ENCODE measurements at regions not wholly inside any gene's neighbourhood (a gene's known extent, or its start where the extent isn't known, plus 50 kb on each side); places are given as distances from the start of the nearest gene placed in this dataset.

DNA sequence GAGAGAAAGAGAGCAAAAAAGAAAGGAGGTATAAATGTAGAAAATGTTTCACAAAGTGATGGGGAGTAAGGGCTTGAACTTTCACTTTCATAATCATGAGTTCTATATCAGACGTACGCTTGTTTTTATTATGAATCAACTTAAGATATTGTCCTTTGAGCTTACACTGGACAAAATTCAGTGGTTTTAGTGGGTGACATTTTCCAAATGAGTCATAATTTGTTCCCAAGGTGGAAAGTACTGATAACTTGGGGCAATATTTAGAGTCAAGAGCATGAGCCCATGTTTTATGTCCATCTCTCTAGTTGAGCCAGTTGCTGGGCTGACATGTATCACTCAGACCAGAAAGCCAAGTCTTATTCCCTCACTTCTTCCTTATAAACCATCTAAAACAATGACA lies 161.6 kb downstream of the CHRM3 start:
- in situ Hi-C loops (cut with HindIII; ENCODE audit: low pct_unique_long_range_greater_than_20kb, low sequenced_read_pairs) = no loop called here
- no peak for TF ChIP-seq JUND (IDR thresholded peaks at IDR 0.05; ENCODE audit: low read depth)
- no peak for DNase-seq (ENCODE audit: low read depth in 1 of 2, low spot score in 1 of 2)

GRCh38 chr1:239550178-239550577 lies 163.8 kb downstream of the CHRM3 start:
- DNase-seq (ENCODE audit: low read depth in 1 of 2, low spot score in 1 of 2) = no peak
- in situ Hi-C loops (cut with HindIII; ENCODE audit: low pct_unique_long_range_greater_than_20kb, low sequenced_read_pairs) = no loop called here
- no peak for TF ChIP-seq JUND (IDR thresholded peaks at IDR 0.05; ENCODE audit: low read depth)

DNA sequence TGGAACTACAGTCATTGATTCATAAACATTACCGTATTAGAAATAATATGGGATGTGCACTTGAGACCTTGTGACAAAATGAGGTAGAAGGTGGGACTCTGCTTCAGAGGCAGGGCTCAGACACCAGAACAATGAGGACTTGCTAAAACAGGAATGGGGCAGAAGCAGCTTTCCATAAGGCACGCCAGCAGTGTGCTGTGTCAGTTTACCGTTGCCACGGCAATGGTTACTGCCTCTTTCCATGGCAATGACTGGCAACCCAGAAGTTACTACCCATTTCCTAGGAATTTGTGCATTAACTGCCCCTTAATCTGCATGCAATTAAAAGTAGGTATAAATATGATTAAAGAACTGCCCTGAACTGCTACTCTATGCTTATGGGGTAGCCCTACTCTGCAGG lies 169.0 kb downstream of the CHRM3 start:
- DNase-seq (ENCODE audit: low read depth in 1 of 2, low spot score in 1 of 2) = no peak
- in situ Hi-C loops (cut with HindIII; ENCODE audit: low pct_unique_long_range_greater_than_20kb, low sequenced_read_pairs) = no loop called here
- TF ChIP-seq JUND (IDR thresholded peaks at IDR 0.05; ENCODE audit: low read depth) = no peak

GRCh38 chr1:239558559-239558958 lies 172.2 kb downstream of the CHRM3 start:
- peak in 1 of 2 experiments; percentile 10 for DNase-seq (ENCODE audit: low read depth in 1 of 2, low spot score in 1 of 2)
- in situ Hi-C loops (cut with HindIII; ENCODE audit: low pct_unique_long_range_greater_than_20kb, low sequenced_read_pairs) = no loop called here
- TF ChIP-seq JUND (IDR thresholded peaks at IDR 0.05; ENCODE audit: low read depth) = no peak

- in situ Hi-C loops (cut with HindIII; ENCODE audit: low pct_unique_long_range_greater_than_20kb, low sequenced_read_pairs) = no loop called here
- no peak for TF ChIP-seq JUND (IDR thresholded peaks at IDR 0.05; ENCODE audit: low read depth)
- no peak for DNase-seq (ENCODE audit: low read depth in 1 of 2, low spot score in 1 of 2)
Observed at GRCh38 chr1:239558991-239559390, 172.6 kb downstream of the CHRM3 start.

- in situ Hi-C loops (cut with HindIII; ENCODE audit: low pct_unique_long_range_greater_than_20kb, low sequenced_read_pairs) = no loop called here
- DNase-seq (ENCODE audit: low read depth in 1 of 2, low spot score in 1 of 2) = no peak
- no peak for TF ChIP-seq JUND (IDR thresholded peaks at IDR 0.05; ENCODE audit: low read depth)
Observed at GRCh38 chr1:239560921-239561320, 174.6 kb downstream of the CHRM3 start.

DNA sequence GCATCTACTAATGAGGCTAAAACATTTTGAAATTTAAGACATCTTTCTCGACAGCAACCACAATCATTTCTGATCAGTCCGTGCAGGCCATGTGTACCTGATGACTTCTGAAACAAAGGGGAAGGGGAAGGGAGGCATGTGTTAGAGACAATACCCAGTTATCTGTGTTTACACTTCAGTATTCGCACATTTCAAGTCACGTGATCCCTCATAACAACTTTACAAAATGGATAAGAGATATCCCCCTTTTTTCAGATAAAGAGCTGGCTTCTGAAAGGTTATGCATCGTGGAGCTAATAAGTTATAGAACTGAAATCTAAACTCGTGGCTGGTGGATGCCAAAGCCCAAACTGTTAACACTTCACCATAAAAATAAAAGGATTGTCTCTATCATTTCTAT lies 175.7 kb downstream of the CHRM3 start:
- no peak for TF ChIP-seq JUND (IDR thresholded peaks at IDR 0.05; ENCODE audit: low read depth)
- in situ Hi-C loops (cut with HindIII; ENCODE audit: low pct_unique_long_range_greater_than_20kb, low sequenced_read_pairs) = no loop called here
- no peak for DNase-seq (ENCODE audit: low read depth in 1 of 2, low spot score in 1 of 2)

- in situ Hi-C loops (cut with HindIII; ENCODE audit: low pct_unique_long_range_greater_than_20kb, low sequenced_read_pairs) = no loop called here
- TF ChIP-seq JUND (IDR thresholded peaks at IDR 0.05; ENCODE audit: low read depth) = no peak
- DNase-seq (ENCODE audit: low read depth in 1 of 2, low spot score in 1 of 2) = no peak
Observed at GRCh38 chr1:239563681-239564080, 177.3 kb downstream of the CHRM3 start.

- in situ Hi-C loops (cut with HindIII; ENCODE audit: low pct_unique_long_range_greater_than_20kb, low sequenced_read_pairs) = no loop called here
- TF ChIP-seq JUND (IDR thresholded peaks at IDR 0.05; ENCODE audit: low read depth) = no peak
- DNase-seq (ENCODE audit: low read depth in 1 of 2, low spot score in 1 of 2) = no peak
Observed at GRCh38 chr1:239566074-239566473, 179.7 kb downstream of the CHRM3 start.

DNA sequence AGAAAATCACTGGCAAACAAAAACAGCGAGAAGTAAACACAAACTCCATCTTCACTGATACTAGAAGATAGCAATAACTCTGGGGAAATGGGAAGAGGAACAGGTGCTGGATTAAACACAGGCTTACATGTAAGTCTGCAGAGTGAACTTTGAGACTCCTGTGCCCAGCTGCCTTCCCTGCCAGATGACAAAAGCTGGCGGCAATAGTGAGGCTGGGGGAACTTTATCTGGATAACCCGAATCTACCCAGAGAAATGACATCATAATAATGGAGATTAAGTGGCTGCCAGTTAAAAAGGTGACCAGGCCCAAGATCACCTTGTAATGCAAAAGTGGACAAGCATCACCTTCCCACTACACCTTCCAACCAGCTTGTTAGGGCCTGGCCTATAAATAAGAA lies 184.5 kb downstream of the CHRM3 start:
- no peak for TF ChIP-seq JUND (IDR thresholded peaks at IDR 0.05; ENCODE audit: low read depth)
- DNase-seq (ENCODE audit: low read depth in 1 of 2, low spot score in 1 of 2) = no peak
- in situ Hi-C loops (cut with HindIII; ENCODE audit: low pct_unique_long_range_greater_than_20kb, low sequenced_read_pairs) = no loop called here

GRCh38 chr1:239572183-239572582 lies 185.8 kb downstream of the CHRM3 start:
- in situ Hi-C loops (cut with HindIII; ENCODE audit: low pct_unique_long_range_greater_than_20kb, low sequenced_read_pairs) = no loop called here
- no peak for TF ChIP-seq JUND (IDR thresholded peaks at IDR 0.05; ENCODE audit: low read depth)
- no peak for DNase-seq (ENCODE audit: low read depth in 1 of 2, low spot score in 1 of 2)

DNA sequence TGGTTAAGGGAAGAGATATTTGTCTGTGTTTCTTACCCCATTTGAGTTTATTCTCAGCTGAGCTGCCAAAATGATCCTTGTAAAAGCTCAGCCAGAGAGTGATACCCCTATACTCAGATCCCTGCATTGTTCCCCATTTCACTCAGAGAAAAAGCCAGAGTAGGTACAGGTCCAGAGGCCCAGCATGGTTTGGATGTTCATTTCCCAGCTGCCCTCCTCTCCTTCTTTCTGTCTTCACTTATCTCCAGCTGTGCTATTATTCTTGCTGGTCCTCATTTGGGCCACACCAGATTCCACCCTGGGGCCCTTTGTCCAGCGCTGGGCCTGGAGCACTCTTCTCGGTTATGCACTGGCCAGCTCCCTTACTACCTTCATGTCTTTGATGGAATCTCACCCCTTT lies 187.7 kb downstream of the CHRM3 start:
- no peak for DNase-seq (ENCODE audit: low read depth in 1 of 2, low spot score in 1 of 2)
- no peak for TF ChIP-seq JUND (IDR thresholded peaks at IDR 0.05; ENCODE audit: low read depth)
- in situ Hi-C loops (cut with HindIII; ENCODE audit: low pct_unique_long_range_greater_than_20kb, low sequenced_read_pairs) = no loop called here

- in situ Hi-C loops (cut with HindIII; ENCODE audit: low pct_unique_long_range_greater_than_20kb, low sequenced_read_pairs) = no loop called here
- no peak for DNase-seq (ENCODE audit: low read depth in 1 of 2, low spot score in 1 of 2)
- TF ChIP-seq JUND (IDR thresholded peaks at IDR 0.05; ENCODE audit: low read depth) = no peak
Observed at GRCh38 chr1:239575113-239575512, 188.7 kb downstream of the CHRM3 start.

DNA sequence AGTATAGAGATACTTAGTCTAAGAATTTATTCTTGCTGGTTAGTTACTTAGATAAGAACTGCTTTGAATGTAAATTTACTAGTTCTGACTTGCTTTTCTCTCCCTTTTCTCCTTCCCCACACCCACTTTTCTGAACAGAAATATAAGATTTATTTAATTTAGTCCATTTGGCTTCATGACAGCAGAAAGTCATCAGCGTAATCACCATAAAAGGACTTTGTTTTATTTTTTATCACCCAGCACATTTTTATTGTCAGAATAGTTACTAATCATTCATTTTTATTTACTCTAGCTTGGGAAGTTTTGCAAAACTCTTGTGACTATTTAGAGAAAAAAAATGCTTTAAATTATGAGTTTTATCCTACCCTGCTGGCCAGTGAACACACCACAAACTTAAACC lies 197.2 kb downstream of the CHRM3 start:
- DNase-seq (ENCODE audit: low read depth in 1 of 2, low spot score in 1 of 2) = no peak
- TF ChIP-seq JUND (IDR thresholded peaks at IDR 0.05; ENCODE audit: low read depth) = no peak
- in situ Hi-C loops (cut with HindIII; ENCODE audit: low pct_unique_long_range_greater_than_20kb, low sequenced_read_pairs) = no loop called here

Measured in T47D (cell line).